ENCODE measurements at regions not wholly inside any gene's neighbourhood (a gene's known extent, or its start where the extent isn't known, plus 50 kb on each side); places are given as distances from the start of the nearest gene placed in this dataset.
A peak's percentile ranks its signal among the peaks of the same experiment; 100 is the strongest.

DNA sequence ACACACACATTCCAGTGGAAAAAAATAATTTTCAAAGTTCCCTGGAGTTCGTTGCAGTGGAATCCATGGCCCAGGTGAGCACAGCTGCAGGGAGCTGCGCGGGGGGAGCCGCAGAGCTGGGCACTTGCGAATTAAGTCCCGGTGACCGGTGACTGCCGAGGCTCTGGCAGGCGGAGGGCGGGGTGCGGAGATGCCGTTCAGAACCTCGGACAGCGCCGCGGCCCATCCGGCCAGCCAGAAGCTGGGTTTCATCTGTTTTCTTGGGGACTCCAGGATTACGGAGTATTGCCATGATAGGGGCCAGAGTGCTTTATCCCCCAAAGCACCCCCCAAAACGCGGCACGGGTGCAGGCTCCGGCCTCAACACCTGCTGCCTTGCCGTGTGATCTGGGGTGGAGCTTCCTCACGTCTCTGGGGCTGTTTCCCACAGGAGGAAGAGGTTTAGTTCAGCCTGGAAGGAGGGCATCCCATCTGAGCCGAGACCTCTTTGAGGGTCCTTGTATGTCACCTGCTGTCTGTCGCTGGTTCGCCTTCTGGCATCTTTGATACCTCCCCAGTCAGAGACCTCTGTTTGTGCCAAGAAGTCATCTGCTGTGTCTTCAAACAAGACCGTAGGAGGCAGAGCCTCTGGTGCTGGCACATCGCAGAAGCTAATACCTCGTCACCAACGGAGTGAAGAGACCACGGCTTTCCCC is 99.4 kb downstream of the YTHDF1 start:
- peak; percentile 41 for DNase-seq

DNA sequence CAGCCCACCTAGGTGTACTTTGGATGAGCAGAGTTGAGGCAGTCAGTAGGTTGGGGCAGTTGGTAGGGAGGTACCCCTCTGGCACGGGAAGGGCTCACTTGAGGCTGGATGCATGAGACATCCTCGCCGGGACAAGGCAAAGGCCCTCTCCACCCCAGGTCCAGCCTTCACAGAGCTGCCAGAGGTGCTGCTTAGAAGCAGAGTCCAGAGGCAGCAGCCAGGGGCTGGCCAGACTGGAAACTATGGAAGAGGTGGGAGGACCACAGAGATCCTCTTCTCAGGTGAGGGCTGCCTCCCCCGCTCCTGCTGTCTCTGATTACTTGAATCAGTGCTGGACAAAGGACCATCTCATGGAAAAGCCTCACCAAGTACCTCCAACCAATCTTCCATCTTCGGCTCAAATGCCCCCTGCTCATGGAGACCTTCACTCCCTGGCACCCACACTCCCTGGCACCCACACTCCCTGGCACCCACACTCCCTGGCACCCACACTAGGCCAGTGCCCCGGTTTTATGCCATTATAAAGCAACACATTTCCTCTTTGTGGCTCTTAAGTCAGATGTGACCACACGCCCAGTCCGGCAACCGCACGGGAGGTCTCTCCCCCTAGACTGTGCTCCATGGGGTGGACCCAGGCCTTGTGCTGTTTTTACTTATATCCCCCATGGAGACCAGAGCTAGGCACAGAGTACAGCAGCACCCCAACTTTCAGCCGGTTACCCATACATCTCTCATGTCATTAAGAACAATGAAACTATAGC is 100.1 kb downstream of the YTHDF1 start:
- DNase-seq: no peak

DNA sequence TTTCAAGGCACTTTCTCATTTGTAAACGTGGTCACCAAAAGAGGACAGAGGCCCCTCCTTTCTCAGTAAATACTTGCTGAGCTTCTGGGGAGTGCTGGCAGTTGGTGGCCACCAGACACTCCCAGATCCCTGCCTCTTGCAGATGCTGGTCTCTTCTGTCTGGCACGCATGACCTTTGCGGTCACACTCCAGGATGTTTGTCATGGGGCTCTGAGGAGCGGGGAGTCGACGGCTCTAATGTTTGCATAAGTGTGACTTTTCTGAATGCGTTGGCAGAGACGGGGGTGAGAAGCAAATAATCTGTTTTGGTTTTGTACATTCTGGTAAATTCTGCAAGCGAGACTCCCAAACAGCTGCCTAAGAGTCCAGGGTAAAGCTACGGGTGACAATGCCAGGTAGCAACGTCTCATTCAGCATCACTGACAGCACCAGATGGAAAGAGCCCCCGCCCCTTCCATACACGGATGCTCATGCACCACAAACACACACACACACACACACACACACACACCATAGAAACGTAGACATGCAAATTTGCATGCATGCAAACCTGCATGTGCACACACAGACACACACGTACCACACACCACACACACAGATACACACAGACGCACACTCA is 101.1 kb downstream of the YTHDF1 start:
- no peak for DNase-seq

- DNase-seq: no peak
These were observed 101.8 kb downstream of the YTHDF1 start for GRCh38 chr20:63114006-63114692.

GRCh38 chr20:63112491-63113219 is 103.3 kb downstream of the YTHDF1 start:
- DNase-seq: no peak

- DNase-seq: no peak
These were observed 101.5 kb upstream of the BHLHE23 start for GRCh38 chr20:63108247-63108646.

- DNase-seq: no peak
These were observed 100.9 kb upstream of the BHLHE23 start for GRCh38 chr20:63107449-63108200.

DNA sequence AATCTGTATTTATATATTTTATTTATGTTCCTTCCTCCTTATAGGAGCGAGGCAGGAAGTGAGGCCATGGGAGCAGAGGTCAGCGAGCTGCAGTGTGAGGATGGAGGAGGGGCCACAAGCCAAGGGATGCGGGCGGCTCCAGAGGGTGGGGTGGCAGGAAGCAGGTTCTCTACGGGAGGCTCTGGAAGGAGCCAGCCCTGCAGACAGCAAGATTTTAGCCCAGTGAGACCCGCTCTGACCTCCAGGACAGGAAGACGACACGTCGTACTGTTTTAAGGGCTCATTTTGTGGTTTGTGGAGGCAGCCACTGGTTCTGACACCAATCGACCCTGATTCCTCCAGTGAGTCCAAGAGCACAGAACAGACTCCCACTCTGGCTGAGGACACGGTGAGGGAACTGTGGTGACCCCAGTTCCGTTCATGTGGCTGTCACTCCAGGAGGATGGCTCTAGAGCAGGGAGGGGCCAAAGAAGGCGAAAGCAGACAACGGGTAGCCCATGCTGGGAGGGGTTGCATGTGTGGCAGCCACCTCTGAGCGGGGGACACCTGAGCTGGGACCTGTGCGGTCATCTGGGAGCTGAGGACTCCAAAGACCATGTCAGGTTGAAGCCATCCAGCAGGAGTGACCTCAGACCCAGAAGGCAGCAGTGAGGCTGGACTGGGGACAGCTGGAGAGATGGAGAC is 100.1 kb upstream of the BHLHE23 start:
- DNase-seq: no peak

DNA sequence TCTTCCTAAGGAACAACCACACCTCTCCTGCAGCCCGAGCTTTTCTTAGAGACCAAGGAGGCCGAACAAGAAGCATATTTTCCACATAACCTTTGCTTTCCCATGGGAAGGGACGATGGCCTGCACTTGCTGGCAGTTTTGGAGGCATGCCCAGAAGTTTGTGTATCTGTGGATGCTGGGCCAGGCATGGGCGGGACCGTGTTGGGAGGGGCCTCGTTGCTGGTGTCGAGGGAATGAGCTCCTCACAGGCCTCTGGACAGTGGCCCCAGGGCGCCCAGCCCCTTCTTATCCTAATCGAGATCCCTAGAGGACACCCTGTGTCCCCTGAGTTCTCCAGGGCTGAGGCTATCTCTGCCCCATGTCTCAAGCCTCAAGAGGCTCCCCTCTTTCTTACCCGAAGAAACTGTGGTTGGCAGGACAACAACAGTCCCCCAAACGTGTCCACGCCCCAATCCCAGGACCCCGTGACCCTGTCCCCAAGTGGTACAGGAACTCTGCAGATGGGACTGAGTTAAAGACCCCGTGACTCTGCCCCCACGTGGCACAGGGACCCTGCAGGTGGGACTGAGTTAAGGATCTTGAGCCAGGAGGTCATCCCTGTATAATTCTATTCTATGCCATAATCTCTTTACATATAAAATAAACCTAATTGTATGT is 99.5 kb upstream of the BHLHE23 start:
- no peak for DNase-seq

DNA sequence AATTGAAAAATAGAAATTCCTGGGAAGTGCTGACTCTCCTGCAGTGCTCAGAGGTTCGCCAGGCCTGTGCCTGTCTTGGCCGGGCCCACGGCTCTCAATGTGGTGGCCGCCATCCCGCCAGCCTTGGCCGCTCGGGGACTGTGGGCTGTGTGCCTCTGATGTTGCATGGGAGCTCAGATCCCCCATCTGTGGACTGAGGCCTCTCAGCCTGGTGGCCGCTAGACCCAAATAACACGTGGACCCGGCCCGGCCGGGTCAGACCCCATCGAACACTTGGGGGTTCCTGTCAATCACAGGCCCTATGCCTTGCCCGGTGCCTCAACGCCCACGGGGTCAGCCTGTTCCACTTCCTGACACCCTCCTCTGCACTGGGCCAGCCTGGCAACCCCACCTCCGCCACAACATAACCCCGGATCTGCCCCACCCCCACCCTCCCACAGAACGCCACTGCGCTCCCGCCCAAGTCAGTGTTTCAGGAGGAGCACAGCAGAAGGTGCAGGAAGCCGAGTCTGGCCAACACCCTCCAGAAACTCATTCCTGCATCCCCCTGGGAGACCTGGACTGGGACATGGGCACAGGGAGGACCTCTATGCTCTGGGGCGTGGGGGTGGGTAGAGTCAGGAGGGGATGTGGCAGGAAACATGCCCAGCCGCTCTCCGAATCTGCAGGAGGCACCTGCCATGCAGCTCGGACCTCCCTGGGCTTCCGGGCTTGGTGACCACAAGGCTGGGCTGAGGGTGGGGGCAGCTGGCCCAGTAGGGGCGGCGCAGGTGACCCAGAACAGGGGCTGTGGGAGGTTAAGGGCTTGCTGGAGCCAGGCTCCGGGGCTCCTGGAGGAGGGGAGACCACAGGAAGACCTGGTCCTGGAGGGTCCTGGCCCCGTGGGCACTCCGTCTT is 98.7 kb upstream of the BHLHE23 start:
- no peak for DNase-seq

- DNase-seq: no peak
These were observed 97.8 kb upstream of the BHLHE23 start for GRCh38 chr20:63104312-63105181.

DNA sequence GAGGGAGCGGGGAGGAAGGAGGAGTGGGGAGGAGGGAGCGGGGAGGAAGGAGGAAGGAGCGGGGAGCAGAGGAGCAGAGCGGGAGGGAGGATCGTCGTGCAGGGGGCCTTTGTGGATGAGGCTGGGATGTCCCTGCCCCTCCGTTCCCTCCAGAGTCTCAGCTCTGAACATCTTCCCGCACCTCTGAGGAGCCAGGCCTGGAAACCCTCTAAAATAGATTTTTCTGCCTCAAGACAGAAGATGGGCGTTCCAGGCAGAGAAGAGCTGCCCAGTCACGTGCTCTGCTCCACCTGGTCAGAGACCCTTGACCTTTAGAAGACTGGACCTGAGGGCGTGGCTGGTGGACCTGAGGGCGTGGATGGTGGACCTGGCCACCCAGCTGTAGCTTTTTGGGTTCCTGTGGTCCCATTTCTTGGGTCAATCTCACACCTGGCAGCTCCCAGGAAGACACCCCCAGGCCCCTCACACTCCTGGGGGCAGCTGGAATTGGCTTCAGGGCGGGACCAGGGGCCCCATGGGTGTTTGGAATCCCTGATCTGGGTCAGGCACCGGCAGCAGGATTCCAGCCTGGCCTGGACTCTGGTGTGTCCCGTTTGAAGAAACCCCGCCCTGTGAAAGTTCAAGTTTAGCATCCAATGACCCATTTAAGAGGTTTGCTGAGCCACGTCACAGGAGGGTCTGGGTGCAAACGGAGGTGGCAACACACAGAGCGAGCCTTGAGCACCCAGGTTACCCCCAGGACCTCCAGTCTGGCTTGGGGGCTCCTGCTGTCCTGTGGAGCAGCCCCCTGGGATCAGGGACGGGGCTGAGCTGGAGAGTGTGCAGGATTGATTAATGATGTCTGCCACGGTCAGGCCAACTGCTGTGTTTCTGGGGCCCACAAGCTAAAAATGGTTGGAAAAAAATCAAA is 96.9 kb upstream of the BHLHE23 start:
- DNase-seq: no peak

GRCh38 chr20:63102721-63103375 is 96.1 kb upstream of the BHLHE23 start:
- peak; percentile 7 for DNase-seq

DNA sequence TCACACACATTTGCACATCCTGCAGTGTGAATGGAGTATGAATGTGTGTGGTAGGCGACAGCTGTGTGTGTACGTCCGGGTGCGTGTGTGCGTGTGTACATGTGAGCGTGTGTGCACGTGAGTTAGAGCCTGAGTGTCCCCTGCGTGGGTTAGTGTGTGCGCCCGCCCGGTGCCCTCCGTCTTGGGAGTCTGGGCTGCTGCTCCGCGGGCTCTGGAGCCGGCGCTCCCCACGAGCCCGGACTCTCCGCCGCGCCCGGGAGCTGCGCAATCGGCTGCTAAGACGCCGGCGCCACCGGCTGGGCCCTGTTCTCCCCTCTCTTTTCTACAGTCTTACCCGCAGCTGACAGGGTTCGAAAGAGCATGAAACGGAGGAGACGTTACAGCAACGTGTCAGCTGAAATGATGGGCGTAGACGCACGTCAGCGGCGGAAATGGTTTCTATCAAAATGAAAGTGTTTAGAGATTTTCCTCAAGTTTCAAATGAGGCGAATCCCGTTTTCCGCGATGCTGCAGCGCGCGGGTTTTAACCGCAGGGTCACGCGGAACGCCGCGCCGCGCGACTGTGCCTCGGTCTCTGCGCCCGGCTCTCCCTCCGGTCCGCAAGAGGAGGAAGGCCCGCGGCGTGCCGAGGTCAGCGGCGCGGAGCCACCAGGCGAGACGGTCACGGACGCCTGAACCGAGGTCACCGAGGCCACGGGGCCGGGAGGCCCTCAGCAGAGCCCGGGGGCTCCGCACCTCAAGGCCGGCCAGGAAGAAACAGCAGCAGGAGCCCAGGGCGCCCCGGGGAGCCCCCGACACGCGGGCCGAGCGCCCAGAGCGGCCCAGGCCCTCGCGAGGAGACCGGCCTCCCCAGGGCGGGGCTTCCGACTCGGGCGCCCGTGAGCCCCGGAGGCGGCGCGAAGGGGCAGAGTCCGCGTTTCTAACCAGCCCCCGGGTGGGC is 95.3 kb upstream of the BHLHE23 start:
- DNase-seq: peak; percentile 28

Data from muscle of arm (tissue), 1 donor.